ENCODE measurements at regions not wholly inside any gene's neighbourhood (a gene's known extent, or its start where the extent isn't known, plus 50 kb on each side); places are given as distances from the start of the nearest gene placed in this dataset.

- Histone ChIP-seq H3K27ac (ENCODE audit: low read depth, low read length, poor library complexity, severe bottlenecking) (no peak overlapping the region), H3K4me3 (ENCODE audit: low read depth, low read length, poor library complexity, severe bottlenecking) (no peak overlapping the region), H3K9me3 (ENCODE audit: low read length) (no peaks in the 10 kb centered on the region), H3K9me2 (ENCODE audit: low read depth, low read length) (no peaks in the 10 kb centered on the region), H3F3A (ENCODE audit: insufficient read depth, low read length) (no peaks in the 10 kb centered on the region), H3K36me3 (ENCODE audit: insufficient read depth, low read length) (no peaks in the 10 kb centered on the region), H3K27me3 (ENCODE audit: insufficient read depth, low read length) (no peaks in the 10 kb centered on the region), H3K4me2 (ENCODE audit: low read length) (no peak overlapping the region), H4K20me1 (ENCODE audit: insufficient read depth, low read length) (no peaks in the 10 kb centered on the region), H3K9ac (ENCODE audit: low read length) (no peak overlapping the region), H3K4me1 (ENCODE audit: insufficient read depth, low read length, severe bottlenecking) (no peaks in the 10 kb centered on the region), H2AFZ (ENCODE audit: low read length) (no peak overlapping the region), H3K79me2 (ENCODE audit: insufficient read depth, low read length) (no peaks in the 10 kb centered on the region)
- TF ChIP-seq CTCF (IDR thresholded peaks at IDR 0.05; ENCODE audit: low read length) (no peak), EZH2 (IDR thresholded peaks at IDR 0.05; ENCODE audit: borderline replicate concordance, low read length) (no peak)
These were observed 65.3 kb upstream of the CD96 start for GRCh38 chr3:111476701-111477100.

GRCh38 chr3:111480091-111480490 is 61.9 kb upstream of the CD96 start:
- Histone ChIP-seq H3K9me3 (ENCODE audit: low read length) (no peaks in the 10 kb centered on the region), H3K36me3 (ENCODE audit: insufficient read depth, low read length) (no peaks in the 10 kb centered on the region), H3K4me2 (ENCODE audit: low read length) (no peak overlapping the region)

GRCh38 chr3:111481551-111481950 is 60.4 kb upstream of the CD96 start:
- H3F3A ChIP-seq (ENCODE audit: insufficient read depth, low read length): no peaks in the 10 kb centered on the region
- no peak overlapping the region for H3K9ac ChIP-seq (ENCODE audit: low read length)
- H3K79me2 ChIP-seq (ENCODE audit: insufficient read depth, low read length): no peaks in the 10 kb centered on the region
- no peak overlapping the region for H3K4me2 ChIP-seq (ENCODE audit: low read length)
- H3K9me3 ChIP-seq (ENCODE audit: low read length): no peaks in the 10 kb centered on the region
- no peaks in the 10 kb centered on the region for H4K20me1 ChIP-seq (ENCODE audit: insufficient read depth, low read length)
- no peaks in the 10 kb centered on the region for H3K9me2 ChIP-seq (ENCODE audit: low read depth, low read length)
- no peaks in the 10 kb centered on the region for H3K27me3 ChIP-seq (ENCODE audit: insufficient read depth, low read length)
- no peak overlapping the region for H2AFZ ChIP-seq (ENCODE audit: low read length)
- no peak overlapping the region for H3K27ac ChIP-seq (ENCODE audit: low read depth, low read length, poor library complexity, severe bottlenecking)
- H3K4me1 ChIP-seq (ENCODE audit: insufficient read depth, low read length, severe bottlenecking): no peaks in the 10 kb centered on the region
- H3K36me3 ChIP-seq (ENCODE audit: insufficient read depth, low read length): no peaks in the 10 kb centered on the region
- H3K4me3 ChIP-seq (ENCODE audit: low read depth, low read length, poor library complexity, severe bottlenecking): no peak overlapping the region
- TF ChIP-seq EZH2 (IDR thresholded peaks at IDR 0.05; ENCODE audit: borderline replicate concordance, low read length) (no peak), CTCF (IDR thresholded peaks at IDR 0.05; ENCODE audit: low read length) (no peak)

More at GRCh38 chr3:111480091-111480490, 61.9 kb upstream of the CD96 start:
- Histone ChIP-seq H3K4me3 (ENCODE audit: low read depth, low read length, poor library complexity, severe bottlenecking) (no peak overlapping the region), H3F3A (ENCODE audit: insufficient read depth, low read length) (no peaks in the 10 kb centered on the region), H3K9me2 (ENCODE audit: low read depth, low read length) (no peaks in the 10 kb centered on the region), H3K9ac (ENCODE audit: low read length) (no peak overlapping the region), H3K79me2 (ENCODE audit: insufficient read depth, low read length) (no peaks in the 10 kb centered on the region), H3K27ac (ENCODE audit: low read depth, low read length, poor library complexity, severe bottlenecking) (no peak overlapping the region), H4K20me1 (ENCODE audit: insufficient read depth, low read length) (no peaks in the 10 kb centered on the region), H3K27me3 (ENCODE audit: insufficient read depth, low read length) (no peaks in the 10 kb centered on the region), H3K4me1 (ENCODE audit: insufficient read depth, low read length, severe bottlenecking) (no peaks in the 10 kb centered on the region), H2AFZ (ENCODE audit: low read length) (no peak overlapping the region)
- TF ChIP-seq EZH2 (IDR thresholded peaks at IDR 0.05; ENCODE audit: borderline replicate concordance, low read length): no peak
- TF ChIP-seq CTCF (IDR thresholded peaks at IDR 0.05; ENCODE audit: low read length): no peak
